HG03103 (cell line): ENCODE measurements at regions not wholly inside any gene's neighbourhood (a gene's known extent, or its start where the extent isn't known, plus 50 kb on each side); places are given as distances from the start of the nearest gene placed in this dataset.

ENCODE experiments used
- ATAC-seq: cut with Tn5 transposase; IDR thresholded peaks from one replicate; pipeline ENCODE4 v1.9.1; 2021; ENCODE audit warnings: low read depth; ENCODE audit not compliant: unreplicated experiment

DNA sequence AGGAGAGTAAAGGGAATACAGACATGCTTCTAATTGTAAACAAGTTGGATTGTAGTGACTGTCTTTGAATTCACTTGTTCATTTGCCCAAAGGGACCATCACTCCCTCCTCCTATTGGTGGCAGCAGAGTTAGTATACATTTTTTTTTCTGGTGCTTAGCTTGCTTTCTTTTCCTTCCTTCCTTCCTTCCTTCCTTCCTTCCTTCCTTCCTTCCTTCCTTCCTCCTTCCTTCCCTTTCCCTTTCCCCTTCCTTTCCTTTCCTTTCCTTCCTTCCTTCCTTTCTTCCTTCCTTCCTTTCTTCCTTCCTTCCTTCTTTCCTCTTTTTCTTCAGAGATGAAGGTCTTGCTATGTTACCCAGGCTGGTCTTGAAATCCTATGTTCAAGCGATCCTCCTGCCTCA, 94.8 kb upstream of the ATP6AP2 start:
- ATAC-seq: no peak

DNA sequence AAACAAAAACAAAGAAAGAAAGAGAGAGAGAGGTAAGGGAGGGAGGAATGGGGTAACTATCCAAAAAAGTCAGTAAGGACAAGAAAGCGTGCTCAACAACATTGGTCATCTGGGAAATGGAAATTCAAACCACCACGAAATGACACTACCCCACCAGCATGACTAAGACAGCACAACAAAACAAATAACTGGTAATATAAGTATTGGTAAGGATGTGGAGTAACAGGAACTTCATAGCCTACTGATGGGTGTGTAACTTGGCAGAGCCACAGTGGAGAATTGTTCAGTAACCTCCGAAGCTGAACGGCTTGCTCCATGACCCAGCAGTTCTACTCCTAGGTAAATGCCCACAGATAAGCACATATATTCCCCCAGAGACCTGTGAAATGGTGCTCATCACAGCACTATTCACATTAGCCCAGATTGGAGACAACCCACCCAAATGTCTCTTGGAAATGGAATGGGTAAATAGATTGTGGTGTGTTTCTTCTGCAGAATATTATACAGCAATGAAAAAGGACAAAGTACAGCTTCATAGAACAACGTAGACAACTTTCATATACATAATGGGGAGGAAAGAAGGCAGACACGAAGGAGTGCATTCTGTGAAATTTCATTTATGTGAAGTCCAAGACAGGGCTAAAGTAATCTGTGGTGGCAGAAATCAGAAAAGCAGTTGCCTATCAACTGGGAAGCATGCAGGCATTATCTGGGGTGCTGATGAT, 95.5 kb upstream of the ATP6AP2 start:
- ATAC-seq: no peak

DNA sequence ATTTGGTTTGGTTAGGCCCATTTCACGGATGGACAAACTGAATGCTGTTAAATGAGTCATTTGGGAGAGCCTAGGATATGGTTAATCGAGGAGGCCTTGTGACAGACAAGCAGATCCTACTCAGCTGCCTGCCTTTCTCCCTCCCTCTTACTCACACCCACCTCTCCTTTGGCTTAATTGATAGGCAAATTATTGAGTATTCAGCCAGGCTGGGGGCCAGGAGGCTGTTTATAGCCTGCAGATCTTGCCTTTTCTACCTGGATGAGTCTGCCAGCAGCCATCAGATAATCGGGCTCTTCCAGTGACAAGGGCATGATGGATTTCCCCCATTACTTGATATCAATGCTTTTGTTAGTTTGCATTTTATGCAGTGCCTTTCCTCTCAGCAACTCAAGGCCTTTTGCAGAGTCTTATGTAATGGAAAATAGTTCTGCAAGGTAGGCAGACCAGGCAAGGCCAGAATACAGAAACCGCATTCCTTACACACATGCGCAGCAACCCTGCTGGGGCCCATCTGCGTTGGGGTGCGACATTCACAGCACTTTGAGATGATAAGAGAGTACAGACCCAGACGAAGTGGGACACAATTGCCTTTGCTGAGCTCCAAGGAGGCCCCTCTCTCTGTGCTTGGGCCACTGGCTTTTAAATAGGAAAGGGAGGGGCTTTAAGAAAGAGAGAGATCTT, 96.2 kb upstream of the ATP6AP2 start:
- no peak for ATAC-seq

GRCh38 chrX:40483502-40483901, 97.3 kb upstream of the ATP6AP2 start:
- no peak for ATAC-seq

DNA sequence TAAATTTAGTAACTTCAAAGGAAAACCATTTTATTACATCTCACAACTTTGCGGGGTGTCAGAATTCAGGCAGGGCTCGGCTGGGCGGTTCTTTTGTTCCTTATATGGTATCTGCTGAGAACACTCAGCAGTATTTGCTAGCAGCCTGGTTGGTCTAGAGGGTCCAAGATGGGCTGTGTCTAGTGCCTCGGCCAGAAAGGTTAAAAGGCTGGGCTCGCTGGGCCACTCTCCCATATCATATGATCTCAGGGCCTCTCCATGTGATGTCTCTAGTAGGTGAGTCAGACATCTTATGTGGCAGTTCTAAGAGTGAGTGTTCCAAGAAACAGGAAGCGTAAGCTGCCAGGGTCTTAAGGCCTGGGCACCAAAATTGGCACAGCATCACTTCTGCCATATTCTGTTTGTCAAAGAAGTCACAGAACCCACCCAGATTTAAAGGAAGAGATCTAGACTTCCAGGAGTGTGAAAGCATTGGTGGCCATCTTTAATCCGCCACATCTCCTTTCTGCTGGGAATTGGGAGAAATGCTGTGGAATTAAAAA, 100.9 kb upstream of the ATP6AP2 start:
- ATAC-seq: no peak

DNA sequence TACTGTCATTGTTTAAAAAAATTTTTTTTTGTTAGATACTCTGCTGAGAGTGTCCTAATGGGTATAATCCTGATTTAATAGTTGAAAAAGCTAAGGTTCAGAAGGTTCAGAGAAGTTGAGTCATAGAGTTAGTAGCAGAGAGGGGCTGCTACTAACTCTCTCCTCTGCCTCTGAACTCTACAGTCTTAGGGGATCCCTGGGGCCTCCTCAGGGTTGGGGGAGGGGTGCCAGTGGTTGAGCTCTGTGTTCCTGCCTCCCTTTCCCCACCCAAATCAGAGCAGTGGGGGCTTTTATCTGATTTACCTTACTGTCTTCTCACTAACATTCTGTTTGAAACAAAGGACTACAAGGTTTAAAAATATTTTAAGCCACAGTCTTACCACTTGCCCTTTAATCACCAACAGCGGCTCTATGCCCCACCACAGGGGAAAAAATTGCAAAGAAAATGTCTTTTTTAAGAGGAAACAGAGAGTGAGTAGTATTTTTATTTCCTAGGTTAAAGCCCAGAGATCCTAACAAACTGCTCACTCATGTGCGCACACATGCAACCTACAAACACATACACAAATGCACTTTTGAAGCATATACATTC, 102.2 kb upstream of the ATP6AP2 start:
- ATAC-seq: no peak

- no peak for ATAC-seq
These were observed 103.8 kb upstream of the ATP6AP2 start for GRCh38 chrX:40476958-40477357.

GRCh38 chrX:40474645-40475044, 106.1 kb upstream of the ATP6AP2 start:
- ATAC-seq: no peak

- ATAC-seq: no peak
These were observed 106.6 kb upstream of the ATP6AP2 start for GRCh38 chrX:40474205-40474626.

DNA sequence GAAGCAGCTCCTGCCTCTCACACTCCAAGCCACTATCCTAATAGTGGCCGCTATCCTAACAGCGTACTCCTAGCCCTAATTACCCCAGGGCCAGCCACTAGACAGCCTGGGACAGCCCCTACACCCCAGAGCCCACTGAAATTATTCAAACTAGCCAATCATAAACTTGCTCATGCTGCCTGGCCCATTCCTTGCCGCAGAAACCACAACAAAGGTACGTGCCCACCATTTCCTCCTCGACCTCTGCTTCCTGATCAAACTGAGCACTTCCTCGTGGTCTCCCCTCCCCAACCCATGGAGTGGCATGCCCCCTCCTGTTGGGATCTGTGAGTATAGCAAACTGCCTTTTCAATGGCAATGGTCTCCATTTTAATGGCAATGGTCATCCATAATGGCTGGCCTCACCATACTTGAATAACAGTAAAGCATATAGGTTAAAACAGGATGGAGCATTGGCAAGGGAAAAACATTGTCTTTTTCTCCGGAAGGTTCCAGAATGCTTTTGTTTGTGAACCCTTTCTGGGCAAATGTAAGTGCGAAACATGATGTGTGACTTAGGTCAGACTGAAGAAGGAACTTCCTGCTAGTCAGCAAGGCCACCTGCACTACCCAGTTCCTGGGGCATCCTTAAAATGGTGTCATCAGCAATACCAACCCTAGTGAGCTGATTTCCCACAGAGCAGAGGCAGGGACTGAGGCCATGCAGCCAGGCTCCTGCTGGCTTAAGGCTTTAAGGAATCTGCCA, 107.1 kb upstream of the ATP6AP2 start:
- no peak for ATAC-seq

GRCh38 chrX:40471965-40472648, 108.7 kb upstream of the ATP6AP2 start:
- ATAC-seq: no peak

- no peak for ATAC-seq
These were observed 109.8 kb upstream of the ATP6AP2 start for GRCh38 chrX:40470830-40471429.

DNA sequence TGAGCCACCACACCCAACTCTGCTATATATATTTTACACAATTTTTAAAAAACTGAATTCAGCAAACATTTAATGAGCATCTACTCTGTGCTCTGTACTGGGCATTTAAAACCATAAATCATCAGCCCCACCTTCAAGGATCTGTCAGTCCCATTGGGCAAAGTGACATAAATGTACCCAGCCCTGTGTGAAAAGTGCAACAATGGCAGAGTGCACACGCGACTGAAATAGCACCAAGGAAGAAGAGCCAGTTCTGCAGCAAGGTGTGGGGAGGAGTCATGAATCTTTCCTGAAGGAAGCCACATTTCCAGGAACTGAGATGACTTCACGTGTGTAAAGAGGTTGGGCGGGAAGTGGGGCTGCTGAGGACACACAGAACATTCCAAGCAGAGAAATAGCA, 111.5 kb upstream of the ATP6AP2 start:
- no peak for ATAC-seq

GRCh38 chrX:40468033-40468846, 112.5 kb upstream of the ATP6AP2 start:
- ATAC-seq: no peak

GRCh38 chrX:40467454-40467853, 113.3 kb upstream of the ATP6AP2 start:
- no peak for ATAC-seq

GRCh38 chrX:40465735-40466551, 114.8 kb upstream of the ATP6AP2 start:
- no peak for ATAC-seq

DNA sequence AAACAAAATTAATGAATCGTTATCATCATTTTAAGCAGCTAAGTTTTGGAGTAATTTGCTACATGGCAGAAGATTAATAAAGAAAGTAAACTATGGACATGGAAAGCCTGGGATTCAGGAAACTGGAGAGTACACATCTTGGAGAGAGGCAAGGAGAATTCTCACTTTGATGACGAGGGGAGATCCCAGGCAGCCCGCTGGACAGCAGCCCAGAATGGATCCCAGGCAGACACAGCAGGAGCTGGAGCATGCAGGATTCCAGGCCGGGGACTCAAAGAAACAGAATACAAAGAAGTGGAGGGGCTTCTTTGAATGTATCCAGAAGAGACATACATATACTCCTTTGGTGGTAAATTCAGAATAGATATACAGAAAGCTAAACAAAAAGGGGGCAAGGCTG, 118.0 kb upstream of the ATP6AP2 start:
- ATAC-seq: no peak

- no peak for ATAC-seq
These were observed 119.8 kb upstream of the ATP6AP2 start for GRCh38 chrX:40460926-40461325.
